Breast epithelium (tissue), 3 donors: ENCODE measurements at regions not wholly inside any gene's neighbourhood (a gene's known extent, or its start where the extent isn't known, plus 50 kb on each side); places are given as distances from the start of the nearest gene placed in this dataset.

ENCODE experiments used
- POLR2A ChIP-seq: fragments of 450-650 bp; IDR thresholded peaks from one replicate; pipeline ENCODE4 v1.6.1; 2016; ENCODE audit warnings: antibody characterized with exemption, mild to moderate bottlenecking, moderate library complexity
- TF ChIP-seq, protein P1 (sequence below), 3 donors: fragments of 450-650 bp; IDR thresholded peaks; one replicate each; pipeline ENCODE4 v1.5.1; 2016 to 2017; ENCODE audit warnings: antibody characterized with exemption in 3 of 3, mild to moderate bottlenecking in 3 of 3, moderate library complexity in 3 of 3

DNA sequence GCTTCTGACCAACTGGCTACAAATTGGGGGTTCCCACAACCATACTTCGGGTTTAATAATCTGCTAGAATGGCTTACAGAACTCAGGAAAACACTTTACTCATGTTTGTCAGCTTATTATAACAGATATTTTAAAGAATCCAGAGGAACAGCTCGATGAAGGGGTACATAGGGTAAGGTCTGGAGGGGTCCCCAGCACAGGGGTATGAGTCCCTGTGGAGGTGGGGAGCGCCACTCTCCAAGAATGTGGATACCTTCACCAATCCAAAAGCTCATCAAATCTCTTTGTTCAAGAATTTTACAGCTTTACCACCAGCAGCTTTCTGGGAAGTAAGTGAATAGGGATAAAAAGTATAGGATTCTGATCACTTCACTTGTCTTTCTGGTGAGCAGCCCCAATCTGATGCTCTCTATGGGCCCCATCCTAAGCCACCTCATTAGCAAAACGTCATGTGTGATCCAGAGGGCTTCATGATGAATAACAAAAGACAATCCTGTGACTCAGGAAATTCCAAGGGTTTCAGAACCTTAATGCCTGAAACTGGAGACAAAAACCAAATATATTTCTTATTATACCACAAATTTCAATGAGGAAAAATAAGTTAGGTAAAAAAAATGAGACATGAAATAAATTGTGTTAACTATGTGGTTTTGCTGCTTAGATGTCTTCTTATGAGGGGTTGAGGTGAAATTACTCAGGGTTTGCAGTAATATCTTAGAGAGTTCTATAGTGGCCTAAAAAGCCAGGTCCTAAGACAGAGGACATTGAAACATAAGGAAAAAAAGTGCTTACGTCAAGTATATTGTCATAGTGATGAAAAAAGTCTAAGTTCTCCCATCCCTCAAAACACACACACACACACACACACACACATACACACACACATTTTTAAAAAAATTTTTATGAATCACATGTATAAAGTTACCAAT, 290.5 kb downstream of the ANXA1 start:
- TF ChIP-seq, protein P1, sequence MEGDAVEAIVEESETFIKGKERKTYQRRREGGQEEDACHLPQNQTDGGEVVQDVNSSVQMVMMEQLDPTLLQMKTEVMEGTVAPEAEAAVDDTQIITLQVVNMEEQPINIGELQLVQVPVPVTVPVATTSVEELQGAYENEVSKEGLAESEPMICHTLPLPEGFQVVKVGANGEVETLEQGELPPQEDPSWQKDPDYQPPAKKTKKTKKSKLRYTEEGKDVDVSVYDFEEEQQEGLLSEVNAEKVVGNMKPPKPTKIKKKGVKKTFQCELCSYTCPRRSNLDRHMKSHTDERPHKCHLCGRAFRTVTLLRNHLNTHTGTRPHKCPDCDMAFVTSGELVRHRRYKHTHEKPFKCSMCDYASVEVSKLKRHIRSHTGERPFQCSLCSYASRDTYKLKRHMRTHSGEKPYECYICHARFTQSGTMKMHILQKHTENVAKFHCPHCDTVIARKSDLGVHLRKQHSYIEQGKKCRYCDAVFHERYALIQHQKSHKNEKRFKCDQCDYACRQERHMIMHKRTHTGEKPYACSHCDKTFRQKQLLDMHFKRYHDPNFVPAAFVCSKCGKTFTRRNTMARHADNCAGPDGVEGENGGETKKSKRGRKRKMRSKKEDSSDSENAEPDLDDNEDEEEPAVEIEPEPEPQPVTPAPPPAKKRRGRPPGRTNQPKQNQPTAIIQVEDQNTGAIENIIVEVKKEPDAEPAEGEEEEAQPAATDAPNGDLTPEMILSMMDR (IDR thresholded peaks at IDR 0.05) = no peak
- no peak for TF ChIP-seq POLR2A
